ENCODE measurements at regions not wholly inside any gene's neighbourhood (a gene's known extent, or its start where the extent isn't known, plus 50 kb on each side); places are given as distances from the start of the nearest gene placed in this dataset.

GRCh38 chr1:219419860-219420259, 193.0 kb downstream of the ZC3H11B start:
- Histone ChIP-seq H3K14ac (ENCODE audit: low read length in 2 of 2) (no peak overlapping the region), H3K18ac (ENCODE audit: low read depth in 1 of 2, low read length in 2 of 2) (no peak overlapping the region), H3K36me3 (ENCODE audit: control insufficient read depth in 1 of 2, insufficient read depth in 2 of 2, low read depth in 1 of 2, low read length in 2 of 2) (peaks cover 0 to 3% of the 10 kb centered on the region in 2 experiments), H3K4me1 (ENCODE audit: control insufficient read depth, insufficient read depth, low read depth, low read length) (no peaks in the 10 kb centered on the region), H2BK12ac (ENCODE audit: low read length in 2 of 2) (no peak overlapping the region), H2AK5ac (ENCODE audit: low read length, severe bottlenecking) (no peak overlapping the region), H4K91ac (ENCODE audit: low read length) (no peak overlapping the region), H3K27ac (ENCODE audit: low read length, poor library complexity, severe bottlenecking) (no peak overlapping the region), H3K27me3 (ENCODE audit: control insufficient read depth in 1 of 2, insufficient read depth in 1 of 2, low read length in 2 of 2) (no peaks in the 10 kb centered on the region), H3K79me1 (replicated peaks; ENCODE audit: low read length, poor library complexity, severe bottlenecking) (no peaks in the 10 kb centered on the region), H3K9ac (ENCODE audit: low read length) (no peak overlapping the region), H3K4me2 (ENCODE audit: low read length, poor library complexity, severe bottlenecking) (no peak overlapping the region), H2BK5ac (ENCODE audit: low read depth, low read length, poor library complexity, severe bottlenecking) (no peak overlapping the region), H3K9me3 (ENCODE audit: control insufficient read depth, low read length) (no peaks in the 10 kb centered on the region), H2AFZ (ENCODE audit: low read depth, low read length) (no peak overlapping the region), H3K4me3 (ENCODE audit: insufficient read depth in 1 of 2, low read depth in 1 of 2, low read length in 2 of 2) (no peak overlapping the region), H4K8ac (ENCODE audit: low read length) (no peak overlapping the region), H2BK120ac (ENCODE audit: low read depth, low read length) (no peak overlapping the region), H2BK15ac (ENCODE audit: low read depth, poor library complexity, severe bottlenecking) (no peak overlapping the region), H3K4ac (ENCODE audit: low read depth in 1 of 2, low read length in 2 of 2) (no peak overlapping the region), H3K23ac (ENCODE audit: low read length in 2 of 2) (no peak overlapping the region)
- no peak for DNase-seq

GRCh38 chr1:219419065-219419464, 193.8 kb downstream of the ZC3H11B start:
- Histone ChIP-seq H2AK5ac (ENCODE audit: low read length, severe bottlenecking) (no peak overlapping the region), H3K79me1 (replicated peaks; ENCODE audit: low read length, poor library complexity, severe bottlenecking) (no peaks in the 10 kb centered on the region), H4K8ac (ENCODE audit: low read length) (no peak overlapping the region), H3K4me1 (ENCODE audit: control insufficient read depth, insufficient read depth, low read depth, low read length) (no peaks in the 10 kb centered on the region), H3K9me3 (ENCODE audit: control insufficient read depth, low read length) (no peaks in the 10 kb centered on the region), H3K14ac (ENCODE audit: low read length in 2 of 2) (no peak overlapping the region), H2BK120ac (ENCODE audit: low read depth, low read length) (no peak overlapping the region), H3K36me3 (ENCODE audit: control insufficient read depth in 1 of 2, insufficient read depth in 2 of 2, low read depth in 1 of 2, low read length in 2 of 2) (no peaks in the 10 kb centered on the region), H3K9ac (ENCODE audit: low read length) (no peak overlapping the region), H2BK12ac (ENCODE audit: low read length in 2 of 2) (no peak overlapping the region), H2AFZ (ENCODE audit: low read depth, low read length) (no peak overlapping the region), H3K4ac (ENCODE audit: low read depth in 1 of 2, low read length in 2 of 2) (no peak overlapping the region), H3K4me3 (ENCODE audit: insufficient read depth in 1 of 2, low read depth in 1 of 2, low read length in 2 of 2) (no peak overlapping the region), H3K18ac (ENCODE audit: low read depth in 1 of 2, low read length in 2 of 2) (no peak overlapping the region), H3K23ac (ENCODE audit: low read length in 2 of 2) (no peak overlapping the region), H4K91ac (ENCODE audit: low read length) (no peak overlapping the region), H3K27me3 (ENCODE audit: control insufficient read depth in 1 of 2, insufficient read depth in 1 of 2, low read length in 2 of 2) (no peaks in the 10 kb centered on the region), H3K27ac (ENCODE audit: low read length, poor library complexity, severe bottlenecking) (no peak overlapping the region), H2BK5ac (ENCODE audit: low read depth, low read length, poor library complexity, severe bottlenecking) (no peak overlapping the region), H3K4me2 (ENCODE audit: low read length, poor library complexity, severe bottlenecking) (no peak overlapping the region), H2BK15ac (ENCODE audit: low read depth, poor library complexity, severe bottlenecking) (no peak overlapping the region)
- WGBS = no CpG with 5 or more reads among the region's 1 CpG
- no peak for DNase-seq

GRCh38 chr1:219417610-219418009, 195.3 kb downstream of the ZC3H11B start:
- no peak for DNase-seq
- Histone ChIP-seq H3K9me3 (ENCODE audit: control insufficient read depth, low read length) (no peaks in the 10 kb centered on the region), H3K23ac (ENCODE audit: low read length in 2 of 2) (no peak overlapping the region), H3K4me2 (ENCODE audit: low read length, poor library complexity, severe bottlenecking) (no peak overlapping the region), H3K4me3 (ENCODE audit: insufficient read depth in 1 of 2, low read depth in 1 of 2, low read length in 2 of 2) (no peak overlapping the region), H3K27me3 (ENCODE audit: control insufficient read depth in 1 of 2, insufficient read depth in 1 of 2, low read length in 2 of 2) (no peaks in the 10 kb centered on the region), H3K18ac (ENCODE audit: low read depth in 1 of 2, low read length in 2 of 2) (no peak overlapping the region), H3K4me1 (ENCODE audit: control insufficient read depth, insufficient read depth, low read depth, low read length) (no peaks in the 10 kb centered on the region), H2BK12ac (ENCODE audit: low read length in 2 of 2) (no peak overlapping the region), H3K14ac (ENCODE audit: low read length in 2 of 2) (no peak overlapping the region), H2BK15ac (ENCODE audit: low read depth, poor library complexity, severe bottlenecking) (no peak overlapping the region), H3K79me1 (replicated peaks; ENCODE audit: low read length, poor library complexity, severe bottlenecking) (no peaks in the 10 kb centered on the region), H3K27ac (ENCODE audit: low read length, poor library complexity, severe bottlenecking) (no peak overlapping the region), H3K36me3 (ENCODE audit: control insufficient read depth in 1 of 2, insufficient read depth in 2 of 2, low read depth in 1 of 2, low read length in 2 of 2) (no peaks in the 10 kb centered on the region), H4K91ac (ENCODE audit: low read length) (no peak overlapping the region), H2AK5ac (ENCODE audit: low read length, severe bottlenecking) (no peak overlapping the region), H3K9ac (ENCODE audit: low read length) (no peak overlapping the region), H2BK120ac (ENCODE audit: low read depth, low read length) (no peak overlapping the region), H2BK5ac (ENCODE audit: low read depth, low read length, poor library complexity, severe bottlenecking) (no peak overlapping the region), H2AFZ (ENCODE audit: low read depth, low read length) (no peak overlapping the region), H3K4ac (ENCODE audit: low read depth in 1 of 2, low read length in 2 of 2) (no peak overlapping the region), H4K8ac (ENCODE audit: low read length) (no peak overlapping the region)
- 99% methylated on average over 3 of the region's 3 CpGs for WGBS

- 33% methylated on average over 1 of the region's 1 CpG for WGBS
- Histone ChIP-seq H3K27me3 (ENCODE audit: control insufficient read depth in 1 of 2, insufficient read depth in 1 of 2, low read length in 2 of 2) (no peaks in the 10 kb centered on the region), H3K4ac (ENCODE audit: low read depth in 1 of 2, low read length in 2 of 2) (no peak overlapping the region), H3K9ac (ENCODE audit: low read length) (no peak overlapping the region), H3K4me3 (ENCODE audit: insufficient read depth in 1 of 2, low read depth in 1 of 2, low read length in 2 of 2) (no peak overlapping the region), H3K27ac (ENCODE audit: low read length, poor library complexity, severe bottlenecking) (no peak overlapping the region), H3K4me2 (ENCODE audit: low read length, poor library complexity, severe bottlenecking) (no peak overlapping the region), H3K23ac (ENCODE audit: low read length in 2 of 2) (no peak overlapping the region), H2BK15ac (ENCODE audit: low read depth, poor library complexity, severe bottlenecking) (no peak overlapping the region), H3K36me3 (ENCODE audit: control insufficient read depth in 1 of 2, insufficient read depth in 2 of 2, low read depth in 1 of 2, low read length in 2 of 2) (no peaks in the 10 kb centered on the region), H3K79me1 (replicated peaks; ENCODE audit: low read length, poor library complexity, severe bottlenecking) (no peaks in the 10 kb centered on the region), H2AK5ac (ENCODE audit: low read length, severe bottlenecking) (no peak overlapping the region), H3K4me1 (ENCODE audit: control insufficient read depth, insufficient read depth, low read depth, low read length) (no peaks in the 10 kb centered on the region), H3K14ac (ENCODE audit: low read length in 2 of 2) (no peak overlapping the region), H2BK120ac (ENCODE audit: low read depth, low read length) (no peak overlapping the region), H3K9me3 (ENCODE audit: control insufficient read depth, low read length) (no peaks in the 10 kb centered on the region), H4K8ac (ENCODE audit: low read length) (no peak overlapping the region), H2AFZ (ENCODE audit: low read depth, low read length) (no peak overlapping the region), H4K91ac (ENCODE audit: low read length) (no peak overlapping the region), H2BK12ac (ENCODE audit: low read length in 2 of 2) (no peak overlapping the region), H2BK5ac (ENCODE audit: low read depth, low read length, poor library complexity, severe bottlenecking) (no peak overlapping the region), H3K18ac (ENCODE audit: low read depth in 1 of 2, low read length in 2 of 2) (no peak overlapping the region)
- peak; percentile 60 for DNase-seq
Observed at GRCh38 chr1:219416598-219417238, 196.2 kb downstream of the ZC3H11B start.

Data from mesenchymal stem cell (in vitro differentiated cells and primary cell).